Thoracic aorta (tissue), 2 donors: ENCODE measurements at regions not wholly inside any gene's neighbourhood (a gene's known extent, or its start where the extent isn't known, plus 50 kb on each side); places are given as distances from the start of the nearest gene placed in this dataset.

ENCODE experiments used
- ATAC-seq: fragments of 150-250 bp; one replicate; pipeline ENCODE4 v1.8.0; 2017; ENCODE audit warnings: low read depth; ENCODE audit not compliant: insufficient number of reproducible peaks, low FRiP score
- DNase-seq: peaks from one replicate; pipeline ENCODE4 v3.0.0-alpha.2; 2020; ENCODE audit warnings: low spot score
- H3K27ac ChIP-seq, 2 donors: fragments of 200-600 bp; sonication (generic); 1 replicate in 1 of 2; 2 replicates in 1 of 2; pipeline ENCODE4 v1.5.1; 2016; ENCODE audit warnings: mild to moderate bottlenecking in 2 of 2, moderate library complexity in 2 of 2
- H3K27me3 ChIP-seq: fragments of 200-600 bp; sonication (generic); replicated peaks from 2 replicates; pipeline ENCODE4 v1.6.0; 2016; ENCODE audit warnings: mild to moderate bottlenecking; ENCODE audit not compliant: insufficient read depth
- H3K36me3 ChIP-seq: fragments of 200-600 bp; sonication (generic); one replicate; pipeline ENCODE4 v1.5.1; 2016
- H3K4me1 ChIP-seq, 2 donors: fragments of 200-600 bp; sonication (generic); 1 replicate in 1 of 2; 2 replicates in 1 of 2; pipeline versions ENCODE4 v1.5.1 to v1.6.0; 2016; ENCODE audit warnings: low read depth in 2 of 2, mild to moderate bottlenecking in 1 of 2; ENCODE audit not compliant: control insufficient read depth in 1 of 2
- H3K4me3 ChIP-seq: fragments of 200-600 bp; sonication (generic); 2 replicates; pipeline ENCODE4 v1.5.1; 2016; ENCODE audit warnings: mild to moderate bottlenecking
- H3K9me3 ChIP-seq: fragments of 200-600 bp; sonication (generic); 2 replicates; pipeline ENCODE4 v1.5.1; 2016
- TF ChIP-seq, protein P1 (sequence below): fragments of 200-600 bp; sonication (generic); IDR thresholded peaks from one replicate; pipeline ENCODE4 v1.5.1; 2019; ENCODE audit warnings: antibody characterized with exemption

DNA sequence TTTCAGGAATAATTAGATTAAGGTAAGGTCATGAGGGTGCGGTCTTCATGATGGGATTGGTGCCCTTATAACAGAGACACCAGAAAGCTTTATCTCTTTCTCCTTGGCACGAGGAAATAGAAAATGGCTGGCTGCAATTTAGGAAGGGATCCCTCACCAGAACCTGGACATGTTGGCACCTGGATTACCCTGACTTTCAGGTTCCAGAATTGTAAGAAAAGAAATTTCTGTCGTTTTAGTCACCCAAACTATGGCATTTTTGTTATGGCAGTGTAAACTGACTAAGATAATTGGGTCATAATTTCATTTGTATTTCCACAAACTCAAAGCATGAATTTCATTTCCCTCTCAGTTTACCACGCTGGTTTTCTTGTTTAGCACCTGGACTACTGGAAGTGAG, 473.6 kb downstream of the PTH2R start:
- Histone ChIP-seq H3K36me3 (no peaks in the 10 kb centered on the region), H3K27ac (no peak overlapping the region), H3K27me3 (no peaks in the 10 kb centered on the region), H3K9me3 (no peaks in the 10 kb centered on the region), H3K4me1 (no peaks in the 10 kb centered on the region), H3K4me3 (no peak overlapping the region)
- ATAC-seq: no peak
- TF ChIP-seq, protein P1, sequence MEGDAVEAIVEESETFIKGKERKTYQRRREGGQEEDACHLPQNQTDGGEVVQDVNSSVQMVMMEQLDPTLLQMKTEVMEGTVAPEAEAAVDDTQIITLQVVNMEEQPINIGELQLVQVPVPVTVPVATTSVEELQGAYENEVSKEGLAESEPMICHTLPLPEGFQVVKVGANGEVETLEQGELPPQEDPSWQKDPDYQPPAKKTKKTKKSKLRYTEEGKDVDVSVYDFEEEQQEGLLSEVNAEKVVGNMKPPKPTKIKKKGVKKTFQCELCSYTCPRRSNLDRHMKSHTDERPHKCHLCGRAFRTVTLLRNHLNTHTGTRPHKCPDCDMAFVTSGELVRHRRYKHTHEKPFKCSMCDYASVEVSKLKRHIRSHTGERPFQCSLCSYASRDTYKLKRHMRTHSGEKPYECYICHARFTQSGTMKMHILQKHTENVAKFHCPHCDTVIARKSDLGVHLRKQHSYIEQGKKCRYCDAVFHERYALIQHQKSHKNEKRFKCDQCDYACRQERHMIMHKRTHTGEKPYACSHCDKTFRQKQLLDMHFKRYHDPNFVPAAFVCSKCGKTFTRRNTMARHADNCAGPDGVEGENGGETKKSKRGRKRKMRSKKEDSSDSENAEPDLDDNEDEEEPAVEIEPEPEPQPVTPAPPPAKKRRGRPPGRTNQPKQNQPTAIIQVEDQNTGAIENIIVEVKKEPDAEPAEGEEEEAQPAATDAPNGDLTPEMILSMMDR: no peak
- DNase-seq: no peak

DNA sequence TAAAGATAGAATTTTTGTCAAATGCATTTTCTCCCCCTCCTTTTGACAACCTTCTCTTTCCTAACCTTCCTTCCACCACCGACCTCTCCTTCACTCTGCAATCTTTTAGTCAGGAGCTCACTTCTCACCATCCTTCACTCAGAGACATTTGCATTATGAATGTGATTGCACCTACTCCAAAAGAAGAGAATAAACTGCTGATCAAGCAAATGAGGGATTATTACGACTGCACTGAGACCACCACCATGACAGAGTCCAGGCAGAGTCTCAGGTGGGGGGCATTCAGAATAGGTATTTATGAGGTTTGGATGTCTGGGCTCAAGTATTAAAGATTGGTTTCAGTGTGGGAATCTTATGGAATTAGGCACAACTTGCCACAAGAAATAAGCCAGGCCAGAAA, 483.9 kb downstream of the PTH2R start:
- no peaks in the 10 kb centered on the region for H3K27me3 ChIP-seq
- no peak overlapping the region for H3K27ac ChIP-seq
- no peak overlapping the region for H3K4me3 ChIP-seq
- no peak for DNase-seq
- no peak for ATAC-seq
- H3K4me1 ChIP-seq: no peaks in the 10 kb centered on the region
- H3K36me3 ChIP-seq: no peaks in the 10 kb centered on the region
- TF ChIP-seq, protein P1: no peak
- H3K9me3 ChIP-seq: no peaks in the 10 kb centered on the region

DNA sequence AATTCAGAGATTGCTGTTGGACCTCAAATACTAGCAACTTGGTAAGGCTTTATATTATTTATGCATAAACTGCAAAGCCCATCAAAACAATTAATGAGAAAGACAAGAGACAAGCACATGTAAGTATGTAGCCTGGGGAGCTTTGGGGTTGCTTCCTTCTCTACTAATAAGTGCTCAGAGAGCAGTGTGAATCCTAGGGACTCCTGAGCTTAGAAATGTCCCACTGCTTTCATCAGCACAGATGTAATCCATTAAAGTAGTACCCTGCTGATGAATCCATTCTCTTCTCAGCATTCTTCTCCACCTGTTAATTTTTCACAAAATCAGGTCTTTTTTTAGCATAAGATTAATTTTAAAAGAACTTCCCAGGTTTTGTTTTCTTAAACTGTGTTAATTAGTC, 485.6 kb downstream of the PTH2R start:
- H3K36me3 ChIP-seq: no peaks in the 10 kb centered on the region
- no peaks in the 10 kb centered on the region for H3K4me1 ChIP-seq
- no peak overlapping the region for H3K4me3 ChIP-seq
- ATAC-seq: no peak
- H3K9me3 ChIP-seq: no peaks in the 10 kb centered on the region
- no peak for DNase-seq
- no peaks in the 10 kb centered on the region for H3K27me3 ChIP-seq
- TF ChIP-seq, protein P1: no peak
- H3K27ac ChIP-seq: no peak overlapping the region

DNA sequence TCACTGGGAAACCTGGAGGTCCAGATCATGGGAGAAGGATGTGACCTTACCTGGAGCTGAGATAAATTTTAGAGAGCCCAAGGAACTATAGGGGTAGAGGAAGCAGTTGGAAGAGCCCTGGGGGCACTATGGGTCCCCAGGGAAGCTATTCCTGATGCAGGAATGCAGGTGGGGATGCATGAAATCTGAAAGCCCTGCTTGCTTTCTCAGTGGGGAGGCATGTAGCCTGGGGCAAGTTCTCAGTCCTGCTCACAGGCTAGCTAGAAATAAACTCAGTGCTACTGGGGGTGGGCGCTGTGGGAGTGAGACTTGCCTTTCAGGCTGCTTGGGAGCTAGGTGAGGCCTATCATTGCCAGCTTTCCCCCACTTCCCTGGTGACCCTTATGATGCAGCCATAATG, 499.7 kb downstream of the PTH2R start:
- ATAC-seq (no peak), DNase-seq (no peak)
- H3K4me1 ChIP-seq: no peaks in the 10 kb centered on the region
- no peak overlapping the region for H3K4me3 ChIP-seq
- H3K36me3 ChIP-seq: no peaks in the 10 kb centered on the region
- H3K9me3 ChIP-seq: no peaks in the 10 kb centered on the region
- H3K27ac ChIP-seq: no peak overlapping the region
- no peaks in the 10 kb centered on the region for H3K27me3 ChIP-seq
- TF ChIP-seq, protein P1: no peak

DNA sequence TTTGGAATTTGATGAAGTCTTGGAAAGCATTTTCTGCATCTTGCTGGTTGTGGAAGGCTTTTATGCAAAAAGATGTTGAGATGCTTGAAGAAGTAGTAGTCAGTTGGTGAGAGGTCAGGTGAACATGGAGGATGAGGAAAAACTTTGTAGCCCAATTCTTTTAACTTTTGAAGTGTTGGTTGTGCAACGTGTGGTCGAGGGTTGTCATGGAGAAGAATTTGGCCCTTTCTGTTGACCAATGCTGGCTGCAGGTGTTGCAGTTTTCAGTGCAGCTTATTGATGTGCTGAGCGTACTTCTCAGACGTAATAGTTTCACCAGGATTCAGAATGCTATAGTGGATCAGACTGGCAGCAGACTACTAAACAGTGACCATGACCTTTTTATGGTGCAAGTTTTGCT, 508.4 kb upstream of the MAP2 start:
- Histone ChIP-seq H3K27me3 (no peaks in the 10 kb centered on the region), H3K4me3 (no peak overlapping the region), H3K36me3 (no peaks in the 10 kb centered on the region), H3K9me3 (no peaks in the 10 kb centered on the region), H3K4me1 (no peaks in the 10 kb centered on the region), H3K27ac (no peak overlapping the region)
- TF ChIP-seq, protein P1: no peak
- DNase-seq: no peak
- ATAC-seq: no peak
